NB4 (cell line): ENCODE measurements at regions not wholly inside any gene's neighbourhood (a gene's known extent, or its start where the extent isn't known, plus 50 kb on each side); places are given as distances from the start of the nearest gene placed in this dataset.

Source experiments
- POLR2A ChIP-seq: IDR thresholded peaks from 2 replicates; pipeline ENCODE4 v1.6.1; 2011; ENCODE audit warnings: mild to moderate bottlenecking; ENCODE audit not compliant: insufficient read length; ENCODE audit errors: extremely low read depth
- TF ChIP-seq, protein P1 (sequence below): IDR thresholded peaks from one replicate; pipeline ENCODE4 v1.5.1; 2012; ENCODE audit warnings: low read depth, low read length
- TF ChIP-seq, protein P2 (sequence below): IDR thresholded peaks from 2 replicates; pipeline ENCODE4 v1.6.1; 2011; ENCODE audit warnings: low read depth, low read length

DNA sequence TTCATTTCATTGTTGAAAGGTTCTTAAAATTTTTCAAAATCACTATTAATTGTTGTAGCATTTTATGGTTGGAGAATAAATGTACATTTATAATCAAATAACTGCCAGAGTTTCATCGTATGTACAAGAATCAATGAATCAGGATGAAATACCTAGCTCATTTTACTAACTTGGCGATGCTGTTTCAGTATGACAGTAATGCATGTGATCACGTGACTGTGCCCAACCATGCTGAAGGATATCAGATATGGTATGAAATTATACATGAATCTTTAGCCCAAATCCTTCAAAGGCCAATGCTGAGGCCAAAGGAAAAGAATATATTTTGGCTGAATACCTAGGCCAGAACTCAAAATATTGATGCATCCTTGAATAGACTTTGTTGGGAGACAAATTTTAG, 288.3 kb upstream of the TGFBR2 start:
- TF ChIP-seq POLR2A = no peak
- TF ChIP-seq, protein P1, sequence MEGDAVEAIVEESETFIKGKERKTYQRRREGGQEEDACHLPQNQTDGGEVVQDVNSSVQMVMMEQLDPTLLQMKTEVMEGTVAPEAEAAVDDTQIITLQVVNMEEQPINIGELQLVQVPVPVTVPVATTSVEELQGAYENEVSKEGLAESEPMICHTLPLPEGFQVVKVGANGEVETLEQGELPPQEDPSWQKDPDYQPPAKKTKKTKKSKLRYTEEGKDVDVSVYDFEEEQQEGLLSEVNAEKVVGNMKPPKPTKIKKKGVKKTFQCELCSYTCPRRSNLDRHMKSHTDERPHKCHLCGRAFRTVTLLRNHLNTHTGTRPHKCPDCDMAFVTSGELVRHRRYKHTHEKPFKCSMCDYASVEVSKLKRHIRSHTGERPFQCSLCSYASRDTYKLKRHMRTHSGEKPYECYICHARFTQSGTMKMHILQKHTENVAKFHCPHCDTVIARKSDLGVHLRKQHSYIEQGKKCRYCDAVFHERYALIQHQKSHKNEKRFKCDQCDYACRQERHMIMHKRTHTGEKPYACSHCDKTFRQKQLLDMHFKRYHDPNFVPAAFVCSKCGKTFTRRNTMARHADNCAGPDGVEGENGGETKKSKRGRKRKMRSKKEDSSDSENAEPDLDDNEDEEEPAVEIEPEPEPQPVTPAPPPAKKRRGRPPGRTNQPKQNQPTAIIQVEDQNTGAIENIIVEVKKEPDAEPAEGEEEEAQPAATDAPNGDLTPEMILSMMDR = no peak
- TF ChIP-seq, protein P2, sequence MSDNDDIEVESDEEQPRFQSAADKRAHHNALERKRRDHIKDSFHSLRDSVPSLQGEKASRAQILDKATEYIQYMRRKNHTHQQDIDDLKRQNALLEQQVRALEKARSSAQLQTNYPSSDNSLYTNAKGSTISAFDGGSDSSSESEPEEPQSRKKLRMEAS = no peak
